Activated CD8-positive, alpha-beta memory T cell treated with anti-CD3 and anti-CD28 coated beads for 24 hours (primary cell): ENCODE measurements at regions not wholly inside any gene's neighbourhood (a gene's known extent, or its start where the extent isn't known, plus 50 kb on each side); places are given as distances from the start of the nearest gene placed in this dataset.

Experiments used
- DNase-seq: peaks from one replicate; pipeline ENCODE4 v3.0.0-alpha.2; 2020

DNA sequence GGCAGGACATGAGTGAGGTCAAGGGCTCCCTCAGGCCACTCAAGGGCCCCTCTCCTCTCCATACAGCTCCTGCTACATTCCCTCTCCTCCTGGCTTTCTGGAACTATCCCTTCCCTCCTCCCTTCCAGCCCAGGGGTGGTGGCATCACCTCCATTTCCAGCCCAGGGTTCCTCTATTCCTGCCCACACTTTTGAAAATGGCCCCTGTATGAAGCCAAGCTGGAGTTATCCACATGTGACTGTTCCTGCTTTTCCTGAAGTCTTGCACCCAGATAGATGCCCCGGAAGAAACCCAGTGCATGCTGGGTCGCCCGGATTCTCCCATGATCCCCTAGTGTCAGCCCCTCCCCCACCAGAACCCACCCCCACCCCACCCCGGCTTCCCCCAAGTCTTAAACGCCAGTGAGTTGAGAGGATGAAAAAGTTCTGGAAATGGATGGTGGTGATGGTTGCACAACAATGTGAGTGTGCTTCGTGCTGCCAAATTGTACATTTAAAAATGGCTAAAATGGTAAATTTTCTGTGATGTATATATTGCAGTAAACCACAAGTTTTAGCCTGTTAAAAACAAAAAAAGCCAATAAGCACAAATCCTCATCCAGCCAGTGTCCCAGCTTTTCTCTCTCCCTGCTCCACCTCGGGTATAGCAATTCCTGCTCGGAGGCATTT lies 136.9 kb downstream of the SCARB1 start:
- DNase-seq = no peak

DNA sequence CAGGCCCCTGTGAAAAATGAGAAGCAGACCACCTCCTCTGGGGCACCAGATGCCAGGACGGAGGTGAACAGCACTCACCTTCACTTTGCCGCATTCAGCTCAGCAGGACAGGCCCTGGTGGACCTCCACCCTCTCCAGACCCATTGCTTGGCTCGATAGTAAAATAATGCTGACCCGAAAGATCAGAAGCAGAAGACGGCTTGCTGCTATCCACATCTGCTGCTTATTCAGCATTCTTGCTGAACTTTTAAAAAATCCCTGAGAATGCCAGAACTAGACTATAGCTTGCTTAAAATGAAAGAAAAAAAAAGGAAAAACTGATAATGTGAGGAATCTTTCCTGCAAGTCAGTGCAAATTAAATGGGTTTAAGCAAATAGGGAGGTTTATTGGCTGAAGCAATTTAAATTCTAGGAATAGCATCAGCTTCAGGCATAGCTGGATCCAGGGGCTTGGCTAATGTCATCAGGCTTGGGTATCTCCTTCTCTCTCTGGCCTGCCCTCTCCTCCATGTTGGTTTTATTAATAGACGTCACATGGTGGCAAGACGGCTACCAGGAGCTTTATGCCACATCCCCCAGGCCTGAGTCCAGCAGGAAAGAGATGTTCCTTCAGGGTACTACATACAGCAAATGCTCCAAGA lies 137.9 kb downstream of the SCARB1 start:
- DNase-seq = no peak

DNA sequence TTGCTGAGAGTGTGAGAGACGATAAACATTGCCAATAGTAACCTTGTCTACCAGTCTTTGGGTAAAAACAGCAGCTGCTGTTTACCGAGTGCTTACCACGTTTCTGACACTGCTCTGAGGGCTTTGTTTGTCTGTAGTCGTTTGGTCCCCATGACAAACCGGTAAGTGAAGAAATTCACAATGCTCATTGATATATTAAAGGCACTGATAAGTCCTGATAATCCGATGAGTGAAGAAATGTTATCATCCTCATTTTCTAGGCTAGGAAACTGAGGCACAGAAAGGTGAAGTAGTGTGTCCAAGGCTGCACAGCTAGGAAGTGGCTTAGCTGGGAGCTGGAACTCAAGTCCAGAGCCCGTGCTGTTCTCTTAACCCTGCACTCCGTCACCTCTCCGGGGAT lies 138.6 kb downstream of the SCARB1 start:
- DNase-seq = no peak

DNA sequence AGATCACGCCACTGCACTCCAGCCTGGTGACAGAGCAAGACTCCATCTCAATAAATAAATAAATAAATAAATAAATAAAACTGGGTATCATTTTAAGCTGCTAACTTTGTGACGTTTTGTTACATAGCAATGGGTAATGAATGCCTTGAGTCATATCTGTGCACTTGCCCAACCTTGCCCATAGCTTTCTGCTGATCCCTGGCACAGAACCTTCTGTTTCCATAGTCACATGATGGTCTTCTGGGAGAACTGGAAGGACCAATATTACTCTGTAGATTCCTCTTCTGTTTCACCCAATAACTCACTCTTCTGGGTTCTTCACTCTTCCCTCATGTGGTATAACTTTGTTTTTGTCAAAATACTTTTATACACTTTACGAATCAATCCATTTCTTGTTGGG lies 140.8 kb downstream of the SCARB1 start:
- no peak for DNase-seq

DNA sequence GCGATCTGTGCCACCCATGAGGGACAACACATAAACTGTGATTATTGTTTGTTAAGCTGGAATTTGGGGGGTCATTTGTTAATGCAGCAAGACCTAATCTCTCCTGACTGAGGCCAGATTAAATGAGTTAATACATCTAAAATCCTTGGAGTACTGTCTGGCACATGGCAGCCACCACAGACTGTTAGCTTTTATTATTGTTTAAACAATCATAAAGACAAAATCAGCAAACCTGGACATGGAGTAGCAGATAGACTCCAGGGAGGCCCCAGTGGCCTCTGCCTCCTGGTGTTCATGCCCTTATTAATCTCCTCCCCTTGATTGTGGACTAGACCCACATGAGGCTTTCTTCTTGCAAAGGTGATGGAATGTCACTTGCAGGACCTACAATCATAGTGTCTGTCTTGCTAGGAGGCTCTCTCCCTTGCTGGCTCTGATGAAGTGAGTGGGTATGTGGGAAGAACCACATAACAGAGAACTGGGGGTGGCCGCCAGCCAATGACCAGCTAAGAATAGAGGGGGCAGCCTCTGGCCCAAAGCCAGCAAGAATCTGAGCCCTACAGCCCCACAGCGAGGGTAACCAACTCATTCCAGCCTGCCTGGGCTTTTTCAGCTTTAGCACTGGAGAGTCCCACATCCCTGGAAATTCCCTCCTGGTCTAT lies 142.0 kb downstream of the SCARB1 start:
- DNase-seq = no peak

DNA sequence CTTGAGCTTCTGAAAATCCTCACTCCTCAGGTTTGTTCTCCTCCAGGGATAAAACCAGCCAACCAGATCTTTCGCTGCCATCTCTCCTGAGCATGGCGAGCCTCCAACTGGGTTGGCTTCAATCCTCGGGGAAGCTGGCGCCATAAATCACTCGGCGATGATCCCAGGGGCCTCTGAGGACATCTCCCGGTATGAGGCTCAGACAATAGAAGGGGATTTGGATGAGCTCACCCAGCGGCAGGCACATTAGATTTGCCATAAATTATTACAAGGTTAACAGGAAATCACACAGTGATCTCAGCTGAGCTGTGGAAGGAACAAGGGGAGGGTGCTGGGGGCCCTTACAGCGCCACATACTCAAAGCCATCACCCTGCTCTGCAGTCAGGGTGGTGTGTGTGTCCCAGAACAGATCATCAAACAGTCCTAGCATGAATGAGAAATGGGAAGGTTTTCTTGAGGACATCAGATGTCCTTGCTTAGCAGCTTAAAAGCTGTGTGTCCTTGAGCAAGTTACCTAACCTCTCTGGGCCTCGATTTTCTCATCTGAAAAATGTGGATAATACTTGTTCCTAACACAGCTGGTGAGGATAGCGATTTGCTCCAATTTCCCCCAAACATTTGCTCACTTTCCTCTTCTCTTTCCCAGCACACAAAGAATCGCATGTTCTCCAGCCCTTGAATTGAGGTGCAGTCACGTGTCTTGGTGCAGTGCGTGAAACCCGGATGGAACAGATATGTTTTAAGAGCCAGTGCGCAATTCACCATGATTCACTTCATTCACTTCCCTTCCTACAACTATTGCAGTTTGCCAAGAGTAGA lies 142.8 kb downstream of the SCARB1 start:
- no peak for DNase-seq

DNA sequence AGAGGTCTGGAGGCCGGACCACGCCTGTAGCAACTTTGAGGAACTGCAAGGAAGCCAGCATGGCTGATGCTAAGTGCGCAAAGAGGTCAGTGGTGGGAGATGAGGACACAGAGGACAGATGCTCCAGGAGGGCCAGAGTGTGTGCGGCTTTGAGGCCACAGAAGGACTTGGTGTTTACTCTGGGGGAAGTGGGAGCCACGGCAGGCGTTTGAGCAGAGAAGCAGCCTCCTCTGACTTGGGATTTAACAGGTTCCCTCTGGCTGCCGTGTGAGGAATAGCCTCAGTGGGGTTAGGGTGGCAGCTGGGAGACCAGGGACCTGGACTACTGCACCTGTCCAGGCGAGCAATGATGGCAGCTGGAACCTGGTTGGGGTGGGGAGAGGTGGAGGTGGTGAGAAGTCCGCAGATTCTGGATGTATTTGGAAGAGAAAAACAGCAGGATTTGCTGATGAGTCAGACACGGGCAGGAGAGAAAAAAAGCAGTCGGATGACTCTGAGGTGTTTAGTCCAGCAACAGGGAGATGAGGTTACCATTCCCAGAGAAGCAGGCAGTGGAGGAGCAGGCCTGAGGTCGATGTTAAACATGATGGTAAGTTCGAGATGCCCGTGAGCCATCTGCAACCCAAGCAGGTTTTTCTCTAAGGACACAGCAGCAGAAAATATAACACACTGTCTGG lies 143.5 kb downstream of the SCARB1 start:
- DNase-seq = no peak

DNA sequence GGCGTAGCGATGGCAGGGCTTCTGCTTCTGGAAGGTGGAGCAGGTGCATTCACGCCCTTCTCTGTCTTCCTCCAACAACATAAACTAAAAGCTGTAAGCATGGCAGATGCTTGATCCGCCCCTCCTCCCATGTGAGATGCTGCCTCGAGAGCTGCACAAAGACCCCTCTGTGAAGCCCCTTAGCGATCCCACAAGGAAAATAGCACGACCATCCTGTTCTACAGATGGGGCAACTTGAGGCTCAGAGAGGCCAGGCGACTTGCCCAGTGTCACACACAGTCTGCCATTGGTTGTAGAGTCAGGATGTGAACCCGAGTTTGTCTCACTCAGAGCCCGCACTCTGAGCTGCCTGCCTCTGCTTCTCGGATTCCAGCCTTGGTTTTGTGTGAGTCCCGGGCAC lies 144.4 kb downstream of the SCARB1 start:
- no peak for DNase-seq

DNA sequence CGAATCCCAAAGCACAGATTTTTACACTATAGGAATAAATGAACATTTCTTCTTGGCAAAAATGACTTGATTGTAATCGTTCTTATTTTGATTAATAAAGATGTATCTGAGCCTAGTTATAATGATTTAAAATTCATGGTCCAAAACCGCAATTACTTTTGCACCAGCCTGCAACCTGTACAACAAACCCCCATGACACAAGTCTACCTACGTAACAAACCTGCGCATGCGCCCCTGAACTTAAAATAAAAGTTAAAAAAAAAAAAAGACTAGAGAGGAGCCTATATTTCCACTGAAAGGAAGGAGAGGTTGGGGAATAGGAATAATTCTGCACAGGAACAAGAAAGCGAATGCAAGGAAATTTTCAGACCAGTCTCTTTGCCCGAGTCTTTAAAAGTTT lies 145.2 kb downstream of the SCARB1 start:
- DNase-seq = no peak

DNA sequence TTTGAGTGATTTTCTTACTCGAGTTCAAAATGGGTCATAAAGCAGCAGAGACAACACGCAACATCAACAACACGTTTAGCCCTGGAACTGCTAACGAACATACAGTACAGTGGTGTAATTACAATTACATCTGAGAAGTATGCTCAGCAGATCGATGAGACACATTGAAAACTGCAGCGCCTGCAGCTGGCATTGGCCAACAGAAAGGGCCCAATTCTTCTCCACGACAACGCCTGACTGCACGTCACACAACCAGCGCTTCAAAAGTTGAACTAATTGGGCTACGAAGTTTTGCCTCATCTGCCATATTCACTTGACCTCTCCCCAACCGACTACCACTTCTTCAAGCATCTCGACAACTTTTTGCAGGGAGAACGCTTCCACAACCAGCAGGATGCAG lies 145.6 kb downstream of the SCARB1 start:
- no peak for DNase-seq

DNA sequence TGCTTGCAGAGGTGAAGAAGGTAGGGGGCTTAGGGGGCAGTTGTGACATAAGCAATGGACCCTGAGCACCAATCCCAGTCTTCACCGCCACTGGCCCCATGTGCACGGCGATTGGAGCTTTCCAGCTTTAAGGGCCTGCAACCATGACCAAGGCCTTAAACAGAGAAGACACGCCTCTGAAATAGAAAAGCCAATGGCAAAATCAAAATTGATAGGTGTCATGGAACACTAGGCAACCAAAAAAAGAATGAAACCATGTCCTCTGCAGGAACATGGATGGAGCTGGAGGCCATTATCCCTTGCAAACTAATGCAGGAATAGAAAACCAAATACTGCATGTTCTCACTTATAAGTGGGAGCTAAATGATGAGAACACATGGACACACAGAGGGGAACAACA lies 146.3 kb downstream of the SCARB1 start:
- no peak for DNase-seq

DNA sequence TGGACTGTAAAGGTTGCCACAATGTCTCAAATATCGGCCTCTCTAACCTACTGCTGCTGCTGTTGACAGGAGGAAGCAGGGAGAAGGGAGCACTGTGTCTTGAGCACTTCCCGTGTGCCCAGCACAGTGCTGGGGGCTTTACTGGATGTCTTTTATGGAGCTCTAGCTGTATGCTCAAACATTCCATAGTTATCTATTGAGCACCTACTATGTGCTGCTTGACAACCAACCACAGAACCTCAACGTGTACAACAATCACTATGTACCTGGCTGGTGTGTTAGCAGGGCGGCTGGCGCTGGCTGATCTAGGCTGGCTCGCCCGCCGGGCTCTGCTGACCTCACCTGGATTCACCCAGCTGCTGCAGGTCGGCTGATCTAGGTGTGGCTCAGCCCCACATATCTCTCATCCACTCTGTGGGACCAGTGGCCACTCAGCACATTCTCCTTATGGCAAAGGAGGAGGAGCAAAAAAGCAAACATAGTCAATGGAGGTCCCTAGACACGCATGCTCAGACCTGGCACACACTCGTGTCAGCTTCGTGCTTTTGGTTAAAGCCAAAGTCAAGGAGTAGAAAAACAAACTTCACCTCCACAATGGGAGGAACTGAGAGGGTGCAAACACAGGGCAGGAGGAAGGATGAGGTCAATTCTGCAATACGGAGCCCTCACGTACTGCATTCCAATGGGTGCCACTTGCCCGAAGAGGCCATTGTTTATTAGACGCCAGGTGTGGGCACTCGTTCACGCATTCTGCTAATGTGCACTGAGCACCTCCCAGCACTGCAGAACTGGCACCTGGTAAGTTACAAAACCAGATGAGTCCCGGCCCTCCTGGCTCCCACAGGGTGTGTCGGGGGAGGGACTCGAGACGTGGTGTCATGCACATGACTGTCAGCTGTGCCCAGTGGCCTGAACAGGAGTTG lies 147.2 kb downstream of the SCARB1 start:
- DNase-seq = no peak

DNA sequence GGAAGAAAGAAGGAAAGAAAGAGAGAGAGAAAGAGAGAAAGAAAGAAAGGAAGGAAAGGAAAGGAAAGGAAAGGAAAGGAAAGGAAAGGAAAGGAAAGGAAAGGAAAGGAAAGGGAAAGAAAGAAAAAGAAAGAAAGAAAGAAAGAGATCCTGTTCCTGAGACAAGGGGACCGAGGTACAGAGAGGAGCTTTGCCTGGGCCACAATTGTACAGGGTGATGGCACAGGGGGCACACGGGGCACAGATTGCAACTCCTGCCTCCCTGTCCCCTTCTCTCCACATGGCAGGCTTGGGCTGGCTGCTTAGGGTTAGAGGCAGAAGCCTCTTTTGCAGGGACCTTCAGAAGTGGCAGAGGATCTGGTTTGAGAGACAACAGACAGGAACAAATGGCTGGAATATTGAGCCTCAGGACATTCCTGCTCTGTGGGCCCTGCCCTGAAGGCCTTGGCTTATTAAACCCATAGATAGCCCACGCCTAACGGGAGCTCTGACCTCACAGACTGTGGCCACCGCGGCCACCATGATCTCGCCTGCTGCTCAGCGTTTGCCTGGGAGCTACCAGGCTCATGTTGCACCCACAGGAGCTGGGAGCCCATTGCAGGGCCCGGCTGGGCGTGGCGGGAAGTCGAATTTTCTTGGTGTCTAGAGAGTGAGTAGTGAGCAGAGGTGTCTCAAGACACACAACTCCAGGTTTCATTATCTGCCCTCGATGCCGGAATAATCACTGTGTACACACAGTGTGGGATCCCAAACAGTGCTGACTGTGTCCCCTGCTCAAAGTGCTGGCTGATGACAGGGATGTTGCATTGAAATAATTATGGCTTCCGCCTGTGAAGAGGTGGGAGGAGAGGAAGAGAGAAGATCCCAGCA lies 147.9 kb upstream of the NCOR2 start:
- no peak for DNase-seq

DNA sequence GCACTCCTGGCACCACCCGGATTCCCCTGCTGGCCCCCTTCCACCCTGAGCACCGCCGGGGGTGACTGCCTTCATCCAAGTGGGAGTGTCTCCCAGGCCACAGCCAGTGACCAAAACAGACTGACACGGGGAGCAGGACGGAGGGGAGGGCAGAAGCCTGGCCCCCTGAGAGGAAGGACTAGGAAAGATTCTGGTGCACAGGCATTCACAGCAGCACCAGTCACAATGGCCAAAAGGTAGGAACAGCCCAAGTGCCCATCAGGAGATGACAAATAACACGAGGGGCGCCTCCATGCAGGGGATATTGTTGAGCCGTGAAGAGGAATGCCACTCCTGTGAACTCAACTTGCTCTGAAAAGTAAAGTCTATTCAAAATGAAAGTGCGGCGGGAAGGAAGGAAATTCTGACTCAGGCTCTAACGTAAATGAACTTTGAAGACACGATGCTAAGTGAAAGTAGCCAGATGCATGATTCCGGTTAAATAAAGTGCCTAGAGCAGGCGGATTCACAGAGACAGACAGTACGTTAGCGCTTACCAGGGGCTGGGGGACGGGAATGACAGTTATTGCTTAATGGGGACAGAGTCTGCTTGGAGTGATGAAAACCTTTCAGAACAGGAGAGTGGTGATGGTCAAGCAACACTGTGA lies 146.1 kb upstream of the NCOR2 start:
- peak; percentile 81 for DNase-seq

DNA sequence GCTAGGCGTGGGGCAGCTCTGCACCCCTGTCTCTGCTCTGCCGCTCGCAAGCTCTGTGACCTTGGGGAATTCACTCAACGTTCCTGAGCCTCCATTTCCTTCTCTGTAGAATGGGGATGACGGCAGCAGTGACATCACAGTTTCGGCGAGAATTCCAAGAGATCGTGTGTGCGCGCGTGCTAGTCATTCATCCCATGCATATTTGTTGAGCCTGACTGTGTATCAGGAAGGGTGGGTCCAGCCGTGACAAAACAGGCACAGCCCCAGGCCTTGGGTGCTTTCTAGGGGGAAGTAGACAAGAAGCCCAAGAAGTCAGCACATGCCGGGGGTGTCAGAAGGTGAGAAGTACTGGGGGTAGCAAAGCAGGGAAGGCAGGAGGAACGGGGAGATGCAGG lies 145.6 kb upstream of the NCOR2 start:
- no peak for DNase-seq

DNA sequence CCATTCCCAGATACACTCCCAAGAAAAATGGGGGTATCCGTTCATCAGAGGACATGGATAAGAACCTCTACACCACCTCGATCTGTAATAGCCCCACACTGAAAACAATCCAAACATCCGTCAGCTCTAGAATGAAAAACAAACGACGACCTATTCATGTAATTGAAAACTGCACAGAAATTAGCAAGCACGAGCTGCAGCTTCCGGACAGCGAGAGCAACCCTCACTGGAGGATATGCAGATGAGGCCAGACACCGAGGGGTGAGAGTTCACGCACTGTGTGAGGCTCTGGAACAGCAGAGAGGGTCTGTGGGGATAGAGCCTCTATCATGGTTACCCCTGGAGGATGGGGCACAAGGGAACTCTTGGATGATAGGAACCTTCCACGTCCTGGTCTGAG lies 143.9 kb upstream of the NCOR2 start:
- no peak for DNase-seq

DNA sequence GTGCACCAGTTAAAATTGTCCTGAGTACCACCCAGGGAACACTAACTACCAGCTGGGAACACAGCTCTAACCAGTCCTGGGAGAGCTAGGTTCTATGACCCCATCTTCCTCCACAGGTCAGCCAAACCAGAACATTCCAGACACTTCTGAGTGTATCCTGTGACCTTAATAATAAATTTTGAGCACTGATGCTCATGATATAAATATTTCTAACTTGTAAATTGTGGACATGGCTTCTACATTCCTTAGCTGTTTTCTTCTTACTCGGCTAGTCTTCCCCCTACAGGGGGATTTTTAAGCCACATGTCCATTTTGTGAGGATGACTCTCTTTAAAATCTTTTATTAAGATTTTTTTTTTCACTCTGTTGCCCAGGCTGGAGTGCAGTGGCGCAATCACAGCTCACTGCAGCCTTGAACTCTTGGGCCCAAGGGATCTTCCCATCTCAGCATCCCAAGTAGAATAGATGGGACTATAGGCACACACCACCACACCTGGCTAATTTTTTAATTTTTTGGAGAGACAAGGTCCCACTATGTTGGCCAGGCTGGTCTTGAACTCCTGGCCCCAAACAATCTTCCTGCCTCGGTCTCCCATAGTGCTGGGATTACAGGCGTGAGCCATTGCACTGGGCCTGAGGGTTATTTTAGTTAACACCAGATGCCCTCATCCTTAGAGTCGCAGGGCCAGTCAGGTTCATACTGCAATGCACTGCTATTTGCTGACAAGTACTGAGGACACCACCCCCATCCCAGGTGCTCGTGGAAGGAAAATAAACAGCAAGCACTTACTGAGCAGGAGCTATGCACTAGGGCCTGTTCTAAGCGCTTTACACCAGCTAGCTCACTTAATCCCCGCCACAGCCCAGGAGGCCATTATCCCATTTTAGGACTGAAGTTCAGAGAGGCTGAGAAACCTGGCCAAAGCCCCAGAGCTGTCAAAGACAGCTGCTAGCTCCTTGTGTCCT lies 142.6 kb upstream of the NCOR2 start:
- no peak for DNase-seq

DNA sequence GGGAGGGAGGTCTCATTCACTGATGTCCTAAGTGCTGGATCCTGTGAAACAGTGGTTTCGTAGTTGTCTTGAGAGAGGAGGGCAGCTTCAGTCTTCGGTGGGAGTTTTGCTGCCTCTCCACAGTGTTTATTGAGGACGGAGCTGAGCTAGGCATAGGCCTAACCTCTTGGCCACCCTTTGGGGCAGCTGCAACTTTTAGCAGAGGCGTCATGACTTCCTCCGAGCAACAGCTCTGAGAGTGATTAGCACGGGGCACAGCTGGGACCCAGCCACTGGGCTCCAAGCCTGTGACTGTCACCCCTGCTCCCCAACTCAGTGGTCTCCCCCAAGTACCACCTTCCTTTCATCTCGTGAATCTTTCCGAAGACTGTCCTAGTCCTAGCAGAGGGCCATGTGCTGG lies 139.9 kb upstream of the NCOR2 start:
- DNase-seq = no peak

DNA sequence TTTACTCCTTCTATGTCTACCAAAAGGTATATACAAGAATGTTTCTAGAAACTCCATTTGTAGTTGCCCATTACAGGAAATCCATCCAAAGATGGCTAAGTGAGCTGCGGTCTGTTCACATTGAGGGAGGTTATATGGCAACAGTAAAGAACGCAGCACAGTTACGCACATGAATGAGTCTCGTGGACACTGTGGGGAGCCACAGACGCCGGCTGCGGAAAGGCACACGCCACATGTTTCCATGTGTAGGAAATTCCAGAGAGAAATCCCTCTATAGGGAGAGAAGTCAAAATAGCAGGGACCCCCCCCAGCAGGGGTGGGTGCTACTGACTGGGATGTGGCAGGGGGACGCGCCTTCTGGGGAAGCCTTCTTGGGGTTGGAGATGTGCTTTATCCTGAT lies 139.0 kb upstream of the NCOR2 start:
- no peak for DNase-seq
